Epidermal melanocyte (primary cell): ENCODE measurements at regions not wholly inside any gene's neighbourhood (a gene's known extent, or its start where the extent isn't known, plus 50 kb on each side); places are given as distances from the start of the nearest gene placed in this dataset.

ENCODE experiments used
- DNase-seq: peaks from one replicate; pipeline ENCODE4 v3.0.0; 2011; ENCODE audit warnings: low spot score; ENCODE audit not compliant: insufficient read length

DNA sequence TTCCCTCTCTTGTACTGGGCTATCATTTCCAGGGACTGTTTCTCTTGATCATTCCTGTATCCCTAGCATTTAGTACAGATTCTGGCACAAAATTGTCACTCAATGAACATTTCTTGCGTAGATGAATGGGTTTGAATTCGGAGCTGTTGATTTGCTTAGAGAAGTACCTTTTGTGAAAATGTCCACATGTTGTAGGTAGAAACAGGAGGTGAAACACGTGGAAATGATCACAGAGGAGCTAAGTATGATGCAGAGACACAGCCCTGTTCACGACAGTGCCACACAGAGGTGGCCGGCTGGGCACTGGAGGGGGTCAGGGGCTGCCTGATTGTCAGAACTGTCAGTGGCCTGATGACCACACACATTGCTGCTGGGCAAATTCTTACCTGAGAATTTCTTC, 196.1 kb upstream of the PRKCQ start:
- no peak for DNase-seq

DNA sequence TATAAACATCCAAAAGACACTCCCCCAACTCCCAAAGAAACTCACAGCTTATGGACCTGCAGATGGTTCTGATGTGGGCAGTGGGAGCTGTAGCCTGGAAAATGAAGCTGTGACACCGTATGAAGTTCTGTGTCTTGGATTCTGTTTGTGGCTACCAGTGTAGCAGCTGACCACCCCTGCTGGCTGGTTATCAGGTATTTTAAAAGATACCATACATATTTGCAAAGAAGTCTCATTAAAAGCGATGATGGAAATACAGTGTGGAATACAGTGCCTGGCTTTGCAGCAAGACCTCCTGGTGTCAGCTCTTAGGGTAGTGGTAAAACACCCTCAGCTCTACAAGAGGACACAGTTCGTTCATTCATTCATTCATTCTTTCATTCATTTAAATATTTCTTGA, 194.3 kb upstream of the PRKCQ start:
- no peak for DNase-seq

DNA sequence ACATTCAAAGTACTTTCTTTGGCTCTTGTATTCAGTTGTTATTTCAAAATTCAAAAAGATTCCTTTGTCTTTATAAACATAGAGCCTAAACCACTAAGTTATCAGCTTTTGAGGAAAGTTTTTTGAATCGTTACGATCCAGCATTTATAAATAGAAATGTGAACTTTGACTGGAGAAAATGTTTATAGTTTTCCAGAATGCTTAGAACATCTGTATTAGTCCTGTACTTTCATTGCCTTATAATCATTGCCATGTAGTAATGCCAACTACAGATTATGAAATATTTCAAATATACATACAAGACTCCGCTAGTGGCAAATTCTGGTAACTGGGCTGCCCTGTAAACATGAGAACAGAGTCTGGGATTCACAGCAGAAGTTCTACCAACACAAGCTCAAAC, 191.3 kb upstream of the PRKCQ start:
- DNase-seq, result no peak

DNA sequence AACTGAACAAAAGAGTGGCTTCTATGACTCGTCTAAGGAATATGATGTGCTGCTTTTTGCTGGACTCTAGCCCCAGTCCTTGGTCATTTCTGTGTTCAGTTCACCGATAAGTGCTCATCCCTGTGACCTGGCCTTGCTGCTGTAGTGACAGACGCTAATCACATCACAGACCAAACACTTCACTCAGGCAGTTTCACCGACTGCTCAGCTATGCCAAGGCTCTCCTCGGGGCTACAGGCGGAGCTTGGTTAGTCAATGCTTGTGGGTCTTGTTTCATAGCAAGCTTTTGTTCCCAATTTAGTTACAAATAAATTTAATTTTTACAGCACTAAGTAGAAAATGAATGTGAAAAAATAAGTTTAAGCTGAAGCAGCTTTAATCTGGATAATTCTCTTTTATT, 190.8 kb upstream of the PRKCQ start:
- no peak for DNase-seq

DNA sequence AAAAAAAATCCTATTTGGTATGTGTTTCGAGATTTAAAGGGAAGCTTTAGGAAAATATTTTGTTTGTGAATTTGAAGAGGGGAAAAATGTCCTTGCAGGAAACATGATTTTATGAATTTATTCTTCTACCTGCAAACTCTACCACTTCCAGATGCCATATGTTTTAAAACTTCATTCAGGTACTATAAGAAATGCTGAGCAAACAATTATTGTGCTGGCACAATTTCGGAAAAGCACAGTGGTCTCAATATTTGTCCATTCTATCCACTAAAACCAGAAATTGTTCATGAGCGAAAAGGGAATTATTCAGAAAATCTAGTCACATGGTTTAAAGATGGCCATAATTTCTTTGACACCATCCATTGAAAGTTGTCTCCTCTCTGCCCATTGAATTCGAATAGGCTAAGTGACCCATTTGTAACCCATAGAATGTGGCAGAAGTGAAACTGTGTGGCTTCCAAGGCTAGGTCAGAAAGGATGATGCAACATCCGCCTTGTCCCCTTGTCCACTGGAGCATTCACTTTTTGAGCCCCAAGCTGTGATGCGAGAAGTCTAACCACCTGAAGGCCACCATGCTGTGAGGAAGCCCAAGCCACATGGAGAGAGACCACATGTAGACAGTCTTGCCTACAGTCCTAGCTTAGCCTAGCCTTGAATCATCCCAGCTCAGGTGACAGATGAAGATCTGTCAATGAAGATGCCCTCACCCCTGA, 189.8 kb upstream of the PRKCQ start:
- DNase-seq, result no peak

DNA sequence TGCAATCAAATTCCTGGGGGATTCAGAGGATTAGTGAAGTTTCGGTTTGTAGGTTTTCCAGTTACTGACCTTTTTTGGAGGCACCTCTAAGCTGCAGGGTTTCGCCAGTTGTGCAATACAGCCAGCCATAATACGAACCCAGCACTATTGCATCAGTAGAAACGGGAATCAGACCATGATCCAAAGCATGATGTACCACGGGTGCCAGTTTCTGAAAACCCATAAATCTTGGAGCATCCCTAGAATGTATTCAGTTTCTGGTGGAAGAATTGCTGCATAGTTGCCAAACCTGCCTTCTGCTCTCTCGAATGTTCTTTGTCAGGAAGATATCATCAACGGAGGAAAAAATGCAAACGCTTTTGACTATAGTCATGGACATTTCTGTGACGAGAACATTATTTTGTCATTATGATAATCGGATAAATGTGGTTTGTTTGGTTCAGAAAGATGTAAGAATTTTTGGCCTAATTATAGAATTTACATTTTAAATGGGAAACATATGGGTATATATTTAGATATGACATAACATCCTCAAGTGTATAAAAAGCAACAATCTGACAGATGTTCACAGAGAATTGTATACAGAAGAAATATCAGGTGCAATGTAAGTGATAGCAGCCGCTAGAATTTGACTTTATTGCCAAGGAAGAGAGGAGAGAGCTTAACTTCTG, 186.2 kb upstream of the PRKCQ start:
- no peak for DNase-seq

DNA sequence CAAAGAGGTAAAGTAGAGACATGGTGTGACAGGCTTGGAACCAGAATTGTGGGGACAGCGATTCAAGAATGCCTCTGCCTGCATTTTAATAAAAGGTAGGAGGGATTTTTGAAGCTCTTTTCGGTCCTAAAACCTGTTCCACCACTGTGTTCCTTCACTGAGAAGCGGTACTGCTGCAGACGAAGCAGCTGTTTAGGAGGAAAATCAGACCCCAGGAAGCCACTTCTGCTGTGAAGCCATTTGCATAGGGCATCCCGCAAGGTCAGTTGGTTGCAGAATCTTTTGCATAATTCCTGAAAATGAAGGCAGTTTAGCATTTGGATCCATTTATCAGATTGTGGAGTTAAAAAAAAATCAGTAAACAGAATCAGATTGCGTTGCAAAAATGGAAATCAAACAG, 183.3 kb upstream of the PRKCQ start:
- DNase-seq, result no peak

DNA sequence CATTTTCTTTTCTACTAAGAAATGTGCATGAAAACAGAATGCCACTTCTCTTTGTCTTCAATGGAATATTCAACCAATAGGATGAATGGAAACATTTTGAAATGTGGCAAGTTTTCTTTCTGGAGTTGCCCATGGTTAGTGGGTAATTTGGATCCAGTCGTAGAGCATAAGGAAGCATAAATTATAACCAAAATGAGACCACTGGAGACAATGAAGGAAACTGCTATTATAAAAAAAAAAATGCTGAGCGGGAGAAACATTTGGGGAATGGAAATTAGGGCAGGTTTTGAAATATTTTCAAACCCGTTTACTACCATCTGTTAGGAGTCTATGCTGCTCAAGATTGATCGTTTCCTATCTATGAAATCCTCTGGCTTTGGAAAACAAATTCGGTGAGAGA, 182.9 kb upstream of the PRKCQ start:
- no peak for DNase-seq

DNA sequence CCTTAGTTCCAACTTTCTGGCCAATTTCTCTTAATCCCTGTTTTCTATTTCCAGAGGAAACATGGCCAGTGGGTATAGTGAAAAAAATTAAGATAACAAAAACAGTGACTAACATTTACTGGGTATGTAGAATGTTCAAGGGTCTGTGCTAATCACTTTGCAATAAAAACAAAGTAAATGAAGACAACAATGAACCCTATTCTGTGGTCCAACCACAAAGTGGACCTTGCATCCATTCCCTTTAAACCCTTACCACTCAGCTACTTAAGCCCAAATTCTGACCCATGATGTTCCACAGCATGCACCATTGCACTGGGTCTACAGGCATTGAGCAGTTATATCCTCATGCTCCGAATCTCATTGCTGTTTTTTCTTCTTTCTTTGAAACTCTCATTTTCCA, 179.9 kb upstream of the PRKCQ start:
- no peak for DNase-seq

DNA sequence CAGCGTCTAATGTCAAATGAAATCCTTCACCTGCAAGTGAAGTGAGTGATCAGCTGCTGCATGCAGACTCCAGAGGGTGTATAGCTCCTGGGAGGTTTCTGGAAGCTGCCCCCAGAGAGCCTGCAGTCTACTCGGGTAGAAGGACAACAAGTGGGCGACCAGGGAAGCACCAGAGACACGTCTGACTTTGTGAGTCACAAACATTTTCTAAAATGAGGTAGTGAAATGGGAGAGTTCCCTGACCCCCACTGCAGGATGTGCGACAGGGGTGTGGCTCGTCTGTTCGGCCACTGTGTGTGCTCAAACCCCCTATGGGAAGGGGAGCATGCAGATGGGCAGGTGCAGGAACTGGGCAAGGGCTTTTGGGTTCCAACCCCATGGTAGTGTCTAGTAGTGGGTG, 177.1 kb upstream of the PRKCQ start:
- DNase-seq, result no peak

DNA sequence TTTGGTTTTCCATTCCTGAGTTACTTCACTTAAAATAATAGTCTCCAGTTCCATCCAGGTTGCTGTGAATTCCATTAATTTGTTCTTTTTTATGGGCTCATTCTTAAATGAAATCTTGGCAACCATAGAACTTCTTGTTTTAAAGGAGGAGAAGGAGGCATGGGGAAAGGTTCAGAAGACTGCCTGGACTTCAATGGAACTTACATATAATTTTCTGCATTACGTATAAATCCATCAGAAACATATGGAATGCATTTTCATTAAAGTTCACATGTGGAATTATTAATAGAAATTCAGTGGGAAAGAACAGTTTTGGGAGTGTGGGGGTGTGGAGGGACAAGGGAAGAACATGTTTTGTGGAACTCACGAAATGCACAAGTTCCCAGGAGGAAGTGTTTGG, 176.6 kb upstream of the PRKCQ start:
- no peak for DNase-seq

DNA sequence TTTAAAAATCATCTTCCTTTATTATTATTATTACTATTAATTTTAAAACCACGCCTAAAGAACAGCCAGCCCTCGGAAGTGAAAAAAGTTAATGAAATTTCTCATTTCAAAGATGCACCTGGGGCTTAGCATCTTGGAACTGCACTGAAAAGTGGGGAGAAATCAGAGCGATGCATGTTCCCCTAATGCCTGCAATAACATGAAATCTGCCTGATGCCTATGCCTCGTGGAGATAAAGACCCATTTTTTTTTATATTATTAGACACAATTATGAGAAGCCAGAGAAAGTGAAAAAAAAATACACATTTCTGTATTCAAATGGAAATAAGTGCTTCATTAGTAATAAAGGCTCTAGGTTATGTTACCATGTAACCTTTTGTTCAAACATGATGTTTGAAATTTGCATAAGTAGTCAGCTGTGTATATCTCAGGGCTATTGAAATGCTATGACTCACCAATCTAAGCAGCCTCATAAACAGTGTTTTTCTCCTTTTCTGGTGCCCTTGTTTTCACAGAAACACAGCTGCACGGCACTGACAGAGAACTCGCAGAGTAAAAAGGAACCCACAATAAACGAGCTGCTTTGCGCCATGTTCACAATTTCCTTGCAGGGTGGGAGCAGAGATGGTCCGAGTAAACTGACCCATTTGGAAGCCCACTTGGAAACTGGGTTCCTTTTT, 175.8 kb upstream of the PRKCQ start:
- DNase-seq, result no peak

DNA sequence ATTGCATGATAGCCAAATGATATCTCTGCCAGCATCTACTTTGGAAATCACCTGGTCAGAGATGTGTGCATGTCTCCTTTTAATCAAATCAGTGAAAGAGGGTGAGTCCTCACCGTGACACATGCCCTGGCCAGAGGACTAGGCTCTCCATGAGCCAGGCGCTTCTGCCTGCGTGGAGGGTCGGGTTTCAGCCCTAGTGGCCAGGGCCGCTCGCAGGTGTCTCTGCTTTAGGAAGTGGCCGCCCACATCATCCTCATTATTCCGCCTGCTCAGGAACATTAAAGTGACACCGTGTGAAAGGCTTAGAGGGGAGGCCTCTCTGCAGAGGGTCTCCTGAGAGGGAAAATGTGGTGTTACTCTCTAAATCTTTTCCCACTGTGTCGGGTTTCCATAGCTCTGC, 173.6 kb upstream of the PRKCQ start:
- no peak for DNase-seq

DNA sequence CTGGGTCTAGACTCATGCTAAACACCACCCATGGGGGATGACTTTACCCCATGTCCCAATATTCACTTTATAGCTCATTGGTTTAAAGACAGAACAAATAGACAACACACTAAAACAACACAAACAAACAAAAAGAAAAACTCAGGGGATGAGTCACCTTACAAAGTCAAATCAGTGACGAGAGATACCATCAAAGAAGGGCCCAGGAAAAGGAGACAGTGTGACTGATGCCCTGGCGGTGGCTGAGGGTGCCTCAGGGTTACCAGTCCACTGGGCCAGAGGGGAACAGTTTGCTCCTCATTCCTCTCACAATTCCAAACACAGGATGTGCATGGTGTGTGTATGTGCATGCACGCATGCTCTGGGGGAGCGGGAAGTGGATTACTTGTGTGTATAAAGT, 171.3 kb upstream of the PRKCQ start:
- DNase-seq, result no peak

DNA sequence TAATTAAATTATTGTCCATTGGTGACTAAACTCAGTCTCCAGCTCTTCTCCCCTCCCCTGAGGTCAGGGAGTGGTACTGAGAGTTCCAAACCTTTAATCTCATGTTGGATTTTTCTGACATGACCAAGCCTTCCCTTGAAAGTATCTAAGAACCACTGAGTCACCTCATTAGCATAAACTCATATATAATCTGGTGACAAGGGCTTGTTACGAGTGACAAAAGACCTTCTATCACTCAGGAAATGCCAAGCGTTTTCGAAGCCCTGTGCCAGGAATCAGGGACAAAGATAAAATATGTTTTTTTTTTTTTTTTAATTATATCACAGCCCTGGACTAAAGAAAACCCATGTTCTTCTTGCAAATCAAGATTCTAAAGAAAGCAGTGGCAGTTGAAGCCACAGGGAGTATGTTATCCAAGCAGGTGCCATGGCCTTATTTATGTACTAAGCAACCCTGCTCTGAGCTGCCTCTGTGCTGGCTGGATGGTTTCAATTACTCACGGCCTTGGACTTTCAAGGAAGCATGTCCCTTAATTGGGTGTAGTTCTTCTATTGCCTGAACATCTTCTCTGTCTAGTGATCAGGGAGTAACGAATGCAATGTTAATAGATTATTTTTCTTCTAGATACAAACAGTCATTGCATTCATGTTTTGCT, 169.0 kb upstream of the PRKCQ start:
- DNase-seq, result no peak

DNA sequence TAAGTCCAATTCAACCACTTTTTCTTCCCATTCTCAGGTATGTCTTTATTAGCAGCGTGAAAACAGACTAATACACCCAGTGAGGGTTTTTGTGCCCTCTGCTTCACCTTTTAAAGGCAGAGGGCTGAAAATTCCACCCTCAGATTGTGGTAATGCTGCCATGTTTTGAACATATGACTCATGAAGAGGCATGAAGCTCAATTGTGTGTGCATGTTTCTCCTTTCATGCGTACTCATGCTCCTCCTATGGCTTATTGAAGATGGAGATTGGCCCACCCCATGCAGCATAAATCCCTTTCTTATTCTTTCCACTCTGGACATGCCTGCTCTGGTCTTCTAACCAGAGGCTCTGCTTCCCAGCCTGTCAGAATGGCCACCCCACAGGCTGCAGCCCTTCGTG, 168.0 kb upstream of the PRKCQ start:
- DNase-seq, result no peak

DNA sequence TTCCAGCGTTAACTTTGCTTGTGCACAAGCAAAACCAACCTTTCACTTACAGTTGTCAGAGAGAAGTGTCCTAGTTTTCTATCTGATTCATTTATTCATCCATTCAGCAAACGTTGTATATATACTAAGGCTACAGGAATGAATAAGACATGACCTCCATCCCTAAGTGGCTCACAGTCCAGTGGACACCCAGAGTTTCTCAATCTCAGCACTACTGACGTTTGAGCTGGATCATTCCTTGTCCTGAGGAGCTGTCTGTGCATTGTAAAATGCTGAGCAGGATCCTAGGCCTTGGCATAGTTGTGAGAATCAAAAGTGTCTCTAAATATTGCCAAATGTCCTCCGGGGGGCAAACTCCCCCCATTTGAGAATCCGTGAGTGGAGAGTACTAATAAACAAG, 166.7 kb upstream of the PRKCQ start:
- no peak for DNase-seq

DNA sequence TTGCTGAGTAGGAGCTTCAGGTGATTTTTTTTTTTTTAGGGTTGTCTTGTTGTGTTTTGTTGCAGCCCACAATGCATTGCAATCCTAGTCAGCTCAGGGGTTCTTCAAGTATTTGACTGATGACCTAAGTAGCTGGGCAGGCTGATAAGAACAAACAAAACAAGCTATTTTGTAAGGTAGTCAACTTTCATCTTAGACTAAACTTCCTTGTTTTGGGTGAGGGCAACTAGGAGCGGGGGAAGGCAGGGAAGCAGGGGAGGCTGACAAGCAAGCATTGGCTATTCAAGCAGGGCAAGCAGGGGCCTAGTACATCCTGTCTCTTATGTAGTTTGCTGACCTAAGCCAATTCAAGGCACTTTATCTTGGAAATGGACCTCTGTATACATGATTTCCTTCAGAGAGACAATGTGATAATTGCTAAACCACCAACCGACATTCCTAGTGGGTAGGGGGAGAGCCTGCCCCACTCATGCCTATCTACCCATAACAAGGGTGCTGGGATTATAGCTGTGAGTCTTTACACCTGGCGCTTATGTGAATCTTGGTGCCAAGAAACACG, 163.3 kb upstream of the PRKCQ start:
- DNase-seq, result no peak

DNA sequence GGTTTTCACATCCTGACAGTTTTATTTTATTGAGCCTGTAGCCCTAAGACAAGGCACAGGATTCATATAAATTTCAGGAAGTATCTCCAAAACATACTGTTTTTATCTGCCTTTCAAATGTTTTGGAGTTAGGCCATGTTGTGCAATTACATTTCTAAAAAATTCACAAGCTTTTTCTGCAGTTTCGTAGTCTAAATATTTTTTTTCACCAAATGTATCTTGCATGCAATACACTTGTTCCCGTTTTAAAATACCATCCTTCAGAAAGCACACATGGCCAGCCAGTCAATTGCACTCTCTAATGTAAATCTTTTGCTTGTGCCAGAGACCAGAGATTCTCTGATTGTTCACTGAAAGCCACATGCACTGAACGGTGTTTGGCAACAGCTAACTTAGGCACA, 161.5 kb upstream of the PRKCQ start:
- no peak for DNase-seq

DNA sequence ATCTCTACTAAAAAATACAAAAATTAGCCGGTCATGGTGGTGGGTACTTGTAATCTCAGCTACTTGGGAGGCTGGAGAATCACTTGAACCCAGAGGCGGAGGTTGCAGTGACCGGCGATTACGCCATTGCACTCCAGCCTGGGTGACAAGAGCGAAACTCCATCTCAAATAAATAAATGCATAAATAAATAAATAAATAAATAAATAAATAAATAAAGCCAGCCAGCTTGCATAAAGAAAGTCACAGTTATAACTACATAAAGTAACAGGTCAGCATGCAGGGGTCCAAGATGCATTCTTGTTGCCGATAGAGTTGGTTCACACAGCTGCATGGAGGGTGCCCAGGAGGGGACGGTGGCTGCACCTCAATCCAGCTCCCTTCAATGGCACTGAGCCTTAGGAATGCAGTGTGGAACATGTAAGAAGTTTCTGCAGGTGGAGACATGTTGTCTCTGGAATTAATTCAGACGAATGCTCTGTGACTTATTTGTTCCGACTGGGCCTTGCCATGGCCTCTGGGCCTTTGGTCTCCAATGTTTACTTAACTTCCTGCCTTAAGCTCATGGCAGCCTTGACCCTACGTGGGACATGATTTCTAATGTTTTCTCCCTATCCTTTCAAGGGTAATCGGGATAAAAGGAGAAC, 159.6 kb upstream of the PRKCQ start:
- DNase-seq, result no peak

DNA sequence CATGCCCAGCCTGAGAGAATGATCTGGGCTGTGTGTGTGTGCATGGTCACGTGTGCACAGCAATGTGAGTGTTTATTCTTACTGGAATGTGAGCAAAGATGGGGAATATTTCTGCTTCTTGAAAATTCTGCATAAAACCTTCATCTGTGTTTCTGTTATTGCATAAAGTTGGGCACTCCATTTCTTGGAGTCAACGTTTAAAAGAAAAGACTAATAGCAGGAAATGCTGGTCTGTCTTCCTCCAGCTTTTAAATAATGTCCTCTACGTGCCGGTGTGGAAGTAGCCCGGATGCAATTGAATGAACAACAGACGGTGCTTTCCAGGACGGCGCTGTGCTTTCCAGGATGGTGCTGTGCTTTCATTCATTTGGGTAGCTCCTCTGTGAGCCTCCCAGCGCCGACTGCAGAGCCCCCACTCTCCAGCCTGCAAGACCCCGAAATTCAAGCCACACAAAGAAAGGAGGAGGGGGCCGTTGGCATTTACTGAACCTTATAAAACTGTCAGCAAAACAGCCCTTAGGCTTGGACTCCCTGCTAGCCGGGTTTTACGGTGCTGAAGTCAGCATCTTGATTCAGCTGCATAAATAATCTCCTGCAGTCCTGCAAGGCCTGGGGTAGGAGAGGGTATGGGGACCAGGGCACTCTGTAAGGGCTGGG, 158.2 kb upstream of the PRKCQ start:
- no peak for DNase-seq
